ENCODE measurements at regions not wholly inside any gene's neighbourhood (a gene's known extent, or its start where the extent isn't known, plus 50 kb on each side); places are given as distances from the start of the nearest gene placed in this dataset.

- TF ChIP-seq CTCF (IDR thresholded peaks at IDR 0.05) = no peak
- H3K4me3 Mint-ChIP-seq = no peak overlapping the region
- peaks cover 1% of the 10 kb centered on the region; the same call in 1 of the 2 replicates for H3K27me3 Mint-ChIP-seq (ENCODE audit: insufficient read depth)
- no peaks in the 10 kb centered on the region for H3K4me1 Mint-ChIP-seq (ENCODE audit: low read depth)
- no peak overlapping the region for H3K27ac Mint-ChIP-seq
- peaks cover 22% of the 10 kb centered on the region for H3K9me3 Mint-ChIP-seq
- no peak for DNase-seq
- no peaks in the 10 kb centered on the region for H3K36me3 Mint-ChIP-seq (ENCODE audit: low read depth)
Observed at GRCh38 chr5:155923784-155924183, 403.2 kb upstream of the SGCD start.

GRCh38 chr5:155926031-155926430 lies 400.9 kb upstream of the SGCD start:
- Mint-ChIP-seq H3K36me3 (ENCODE audit: low read depth) (no peaks in the 10 kb centered on the region), H3K4me1 (ENCODE audit: low read depth) (no peaks in the 10 kb centered on the region), H3K27me3 (ENCODE audit: insufficient read depth) (peaks cover 1% of the 10 kb centered on the region; the same call in 1 of the 2 replicates), H3K4me3 (no peak overlapping the region), H3K9me3 (peaks cover 24% of the 10 kb centered on the region), H3K27ac (no peak overlapping the region)
- no peak for TF ChIP-seq CTCF (IDR thresholded peaks at IDR 0.05)
- no peak for DNase-seq

GRCh38 chr5:155926766-155927165 lies 400.2 kb upstream of the SGCD start:
- H3K27me3 Mint-ChIP-seq (ENCODE audit: insufficient read depth) = peaks cover 1% of the 10 kb centered on the region; the same call in 1 of the 2 replicates
- peaks cover 20% of the 10 kb centered on the region; the same call in 1 of the 2 replicates for H3K9me3 Mint-ChIP-seq

GRCh38 chr5:155929112-155929511 lies 397.9 kb upstream of the SGCD start:
- H3K27ac Mint-ChIP-seq = no peak overlapping the region
- no peak for TF ChIP-seq CTCF (IDR thresholded peaks at IDR 0.05)
- no peaks in the 10 kb centered on the region for H3K36me3 Mint-ChIP-seq (ENCODE audit: low read depth)
- no peaks in the 10 kb centered on the region for H3K4me1 Mint-ChIP-seq (ENCODE audit: low read depth)
- H3K9me3 Mint-ChIP-seq = peaks cover 20% of the 10 kb centered on the region; the same call in 1 of the 2 replicates
- peaks cover 1% of the 10 kb centered on the region; the same call in 1 of the 2 replicates for H3K27me3 Mint-ChIP-seq (ENCODE audit: insufficient read depth)
- no peak for DNase-seq
- no peak overlapping the region for H3K4me3 Mint-ChIP-seq

More at GRCh38 chr5:155926766-155927165, 400.2 kb upstream of the SGCD start:
- Mint-ChIP-seq H3K4me3 (no peak overlapping the region), H3K4me1 (ENCODE audit: low read depth) (no peaks in the 10 kb centered on the region), H3K36me3 (ENCODE audit: low read depth) (no peaks in the 10 kb centered on the region), H3K27ac (no peak overlapping the region)
- TF ChIP-seq CTCF (IDR thresholded peaks at IDR 0.05) = no peak
- DNase-seq = no peak

- no peak for TF ChIP-seq CTCF (IDR thresholded peaks at IDR 0.05)
- no peaks in the 10 kb centered on the region for H3K36me3 Mint-ChIP-seq (ENCODE audit: low read depth)
Observed at GRCh38 chr5:155934964-155935363, 392.0 kb upstream of the SGCD start.

GRCh38 chr5:155935723-155936122 lies 391.2 kb upstream of the SGCD start:
- Mint-ChIP-seq H3K36me3 (ENCODE audit: low read depth) (no peaks in the 10 kb centered on the region), H3K27ac (no peak overlapping the region), H3K4me3 (no peak overlapping the region), H3K27me3 (ENCODE audit: insufficient read depth) (no peaks in the 10 kb centered on the region), H3K9me3 (peaks cover 22% of the 10 kb centered on the region), H3K4me1 (ENCODE audit: low read depth) (no peaks in the 10 kb centered on the region)
- no peak for DNase-seq
- TF ChIP-seq CTCF (IDR thresholded peaks at IDR 0.05) = no peak

More at GRCh38 chr5:155934964-155935363, 392.0 kb upstream of the SGCD start:
- no peak overlapping the region for H3K4me3 Mint-ChIP-seq
- no peak overlapping the region for H3K27ac Mint-ChIP-seq
- no peaks in the 10 kb centered on the region for H3K27me3 Mint-ChIP-seq (ENCODE audit: insufficient read depth)
- no peak for DNase-seq
- peaks cover 26% of the 10 kb centered on the region for H3K9me3 Mint-ChIP-seq
- no peaks in the 10 kb centered on the region for H3K4me1 Mint-ChIP-seq (ENCODE audit: low read depth)
